Erythroblast (primary cell): ENCODE measurements at regions not wholly inside any gene's neighbourhood (a gene's known extent, or its start where the extent isn't known, plus 50 kb on each side); places are given as distances from the start of the nearest gene placed in this dataset.

Experiments used
- DNase-seq, 2 experiments: peaks; one replicate each; lab custom pipeline; 2025; lab: John Stamatoyannopoulos, UW
- GATA1 ChIP-seq: IDR thresholded peaks from 2 replicates; pipeline ENCODE4 v1.6.1; 2011; ENCODE audit warnings: low read depth, mild to moderate bottlenecking, control low read depth, low read length, moderate library complexity
- POLR2A ChIP-seq: IDR thresholded peaks from 2 replicates; pipeline ENCODE4 v1.6.1; 2011; ENCODE audit warnings: mild to moderate bottlenecking, low read length

DNA sequence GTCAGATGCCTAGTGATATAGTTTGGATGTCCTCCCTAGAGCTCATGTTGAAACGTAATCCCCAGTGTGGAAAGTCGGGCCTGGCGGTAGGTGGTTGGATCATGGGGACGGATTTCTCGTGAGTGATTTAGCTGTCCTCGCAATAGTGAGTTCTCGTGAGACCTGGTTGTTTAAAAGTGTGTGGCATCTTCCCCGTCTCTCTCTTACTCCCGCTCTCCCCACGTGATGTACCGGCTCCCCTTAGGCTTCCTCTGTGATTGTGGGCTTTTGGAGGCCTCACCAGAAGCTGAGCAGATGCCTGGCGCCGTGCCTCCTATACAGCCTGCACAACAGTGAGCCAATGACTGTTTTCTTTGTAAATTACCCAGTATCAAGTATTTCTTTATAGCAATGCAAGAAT lies 264.5 kb downstream of the TTLL7 start:
- no peak for DNase-seq
- TF ChIP-seq GATA1 = no peak
- no peak for TF ChIP-seq POLR2A

DNA sequence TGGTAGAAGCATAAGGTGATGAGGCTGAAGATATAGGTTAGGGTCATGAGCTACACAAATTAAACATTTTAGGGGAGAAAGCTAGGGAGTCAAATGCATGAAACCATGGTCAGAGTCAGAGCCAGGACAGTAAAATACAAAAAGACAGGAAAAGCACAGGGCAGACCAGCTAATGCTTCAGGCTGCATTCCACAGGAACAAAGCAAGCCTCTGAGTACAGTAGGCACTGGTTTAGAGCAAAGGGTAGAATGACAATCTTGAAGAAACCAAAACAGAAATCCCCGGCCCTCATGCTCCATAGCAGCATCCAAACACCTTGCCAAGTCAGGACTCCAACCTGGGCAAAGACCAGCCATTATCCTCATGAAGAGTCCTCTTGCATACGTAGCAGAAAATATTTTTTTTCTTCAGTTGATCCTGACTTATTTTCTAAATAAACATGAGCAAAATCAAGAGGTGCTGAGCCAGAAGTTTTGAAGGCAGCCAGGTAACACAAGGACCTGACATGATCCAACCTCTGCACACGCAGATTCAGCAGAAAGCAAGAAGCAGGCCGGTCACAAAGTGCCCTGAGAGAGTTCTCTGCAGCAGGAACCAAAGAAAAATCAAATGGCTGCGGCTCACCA lies 273.1 kb downstream of the TTLL7 start:
- TF ChIP-seq GATA1 (no peak), POLR2A (no peak)
- no peak for DNase-seq

DNA sequence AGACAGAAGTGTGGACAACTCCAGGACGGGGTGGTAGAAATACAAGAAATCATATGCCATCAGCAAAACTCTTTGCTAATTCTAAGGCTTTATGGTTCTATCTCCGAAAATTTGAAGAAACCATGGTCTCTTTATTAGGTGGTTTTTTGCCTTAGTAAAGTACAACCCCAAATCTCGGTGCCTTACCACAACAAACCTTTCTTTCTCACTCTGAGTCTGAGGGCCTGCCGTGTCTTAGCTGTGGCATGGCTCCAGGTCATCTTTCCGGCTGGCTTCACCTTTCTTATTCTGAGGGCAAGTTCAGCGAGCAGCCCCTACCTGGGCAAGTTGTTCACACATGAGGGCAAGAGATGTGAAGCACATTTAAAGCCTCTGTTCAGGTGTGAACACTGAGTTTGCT lies 280.6 kb downstream of the TTLL7 start:
- TF ChIP-seq GATA1 = no peak
- no peak for TF ChIP-seq POLR2A
- DNase-seq = no peak

DNA sequence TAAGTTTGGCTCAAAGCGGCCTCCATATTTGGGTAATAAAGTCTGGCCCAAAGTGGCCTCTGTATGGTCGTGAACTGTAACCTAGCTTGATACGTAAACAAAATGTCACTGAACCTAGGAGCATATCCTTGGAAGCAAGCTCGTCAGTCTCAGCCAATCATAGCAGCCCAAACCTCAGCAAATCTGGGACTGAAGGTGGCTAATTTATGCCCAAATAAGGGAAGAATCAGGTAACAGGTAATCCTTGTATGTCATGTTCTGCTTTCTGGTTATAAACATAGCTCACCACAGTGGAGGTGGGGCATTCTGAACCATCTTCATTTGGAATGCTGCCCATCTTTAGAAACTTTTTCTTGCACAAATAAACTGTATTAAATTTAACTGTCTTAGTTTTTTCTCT lies 281.1 kb downstream of the TTLL7 start:
- TF ChIP-seq POLR2A (no peak), GATA1 (no peak)
- DNase-seq = no peak

DNA sequence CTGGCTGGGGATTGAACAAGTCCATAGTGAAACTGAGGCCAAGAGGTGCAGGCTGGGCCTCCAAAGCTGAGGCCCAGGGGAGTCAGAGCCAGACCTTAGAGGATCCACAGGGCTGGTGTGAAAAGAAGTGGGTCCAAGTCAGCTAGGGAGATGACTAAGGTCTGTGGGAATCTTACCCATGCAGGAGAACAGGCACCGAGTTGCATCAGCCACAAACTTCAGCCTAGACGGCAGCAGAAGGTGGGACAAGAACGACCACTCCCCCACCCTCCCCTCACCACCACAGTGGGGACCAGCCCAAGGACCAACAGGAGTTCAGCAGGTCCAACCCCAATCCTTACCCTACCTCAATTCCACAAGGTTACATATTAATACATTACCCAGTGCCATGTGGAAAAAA lies 282.3 kb downstream of the TTLL7 start:
- TF ChIP-seq GATA1 (no peak), POLR2A (no peak)
- no peak for DNase-seq

DNA sequence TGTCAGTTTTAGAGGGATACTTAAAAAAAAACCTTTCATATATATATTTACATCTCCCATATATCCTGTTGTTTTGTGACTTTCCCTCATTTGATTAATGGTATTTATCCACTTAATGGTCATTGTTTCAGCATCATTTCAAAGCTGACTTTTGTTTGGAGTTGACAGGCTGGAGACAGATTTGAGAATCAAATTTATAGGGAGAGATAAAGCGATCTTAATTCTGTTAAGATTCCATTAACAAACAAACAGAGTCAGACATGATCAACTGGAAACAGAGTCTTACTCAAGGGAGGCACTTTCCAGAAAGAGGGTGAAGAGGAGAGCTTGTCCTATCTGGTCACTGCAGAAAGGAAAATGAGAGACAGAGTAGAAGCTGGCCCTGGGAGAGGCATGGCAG lies 283.4 kb downstream of the TTLL7 start:
- no peak for DNase-seq
- TF ChIP-seq POLR2A (no peak), GATA1 (no peak)

DNA sequence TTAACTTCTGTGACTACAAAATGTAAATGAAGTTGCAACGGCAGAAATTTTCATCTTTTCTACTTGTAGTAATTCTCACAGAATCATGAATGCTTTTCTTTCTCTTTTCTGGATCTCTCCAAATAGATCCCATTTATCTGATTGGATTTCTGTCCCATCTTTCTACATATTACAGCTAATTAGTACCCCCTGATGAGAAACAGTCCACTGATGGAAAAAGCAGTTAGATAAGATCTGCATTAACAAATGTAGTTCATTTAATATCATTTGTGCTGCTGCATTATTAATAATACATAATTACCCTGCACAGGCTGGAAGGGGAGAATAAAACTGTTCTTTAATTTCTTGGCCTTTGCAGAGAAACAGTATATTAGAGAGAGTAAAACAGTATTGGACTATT lies 289.3 kb downstream of the TTLL7 start:
- no peak for DNase-seq
- TF ChIP-seq GATA1 (no peak), POLR2A (no peak)

DNA sequence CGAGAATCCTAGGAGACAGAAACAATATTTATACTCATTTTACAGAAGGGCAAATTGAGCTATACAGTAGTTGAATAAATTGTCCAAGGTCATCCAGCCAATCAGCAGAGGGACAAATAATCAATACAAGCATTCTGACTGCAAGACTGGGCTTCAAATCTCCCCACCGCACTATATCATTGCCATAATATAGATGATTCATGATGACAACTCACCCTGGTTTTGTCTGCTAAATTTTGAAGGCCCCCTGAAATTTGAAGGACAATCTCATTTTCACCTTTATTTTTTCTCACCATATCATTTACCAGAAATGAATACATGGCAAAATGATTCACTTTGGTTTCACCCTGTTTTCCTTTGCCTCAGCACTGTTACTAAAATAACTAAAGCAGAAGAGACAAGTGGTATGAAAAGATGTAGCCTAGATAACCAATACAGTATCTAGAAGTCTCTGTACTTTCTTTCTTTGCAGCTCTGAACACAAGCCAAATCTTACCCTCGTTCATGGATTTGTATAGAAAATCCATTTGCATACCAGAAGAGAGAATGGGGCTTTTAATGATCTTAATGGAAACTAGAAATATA lies 292.5 kb downstream of the TTLL7 start:
- TF ChIP-seq GATA1 (no peak), POLR2A (no peak)
- no peak for DNase-seq

DNA sequence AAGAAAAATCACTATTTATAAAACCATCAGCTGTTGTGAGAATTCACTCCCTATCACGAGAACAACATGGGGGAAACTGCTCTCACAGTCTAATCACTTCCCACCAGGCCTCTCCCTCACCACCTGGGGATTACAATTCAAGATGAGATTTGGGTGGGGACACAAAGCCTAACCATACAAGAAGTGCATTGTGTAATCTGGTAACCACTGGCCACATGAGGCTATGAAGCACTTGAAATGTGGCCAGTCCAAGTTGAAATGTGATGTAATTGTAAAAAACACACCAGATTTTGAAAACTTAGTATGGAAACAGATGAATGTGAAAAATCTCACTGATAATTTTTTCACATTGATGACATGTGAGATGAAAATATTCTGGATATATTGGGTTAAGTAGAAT lies 293.8 kb downstream of the TTLL7 start:
- DNase-seq = no peak
- TF ChIP-seq POLR2A = no peak
- TF ChIP-seq GATA1 = no peak

DNA sequence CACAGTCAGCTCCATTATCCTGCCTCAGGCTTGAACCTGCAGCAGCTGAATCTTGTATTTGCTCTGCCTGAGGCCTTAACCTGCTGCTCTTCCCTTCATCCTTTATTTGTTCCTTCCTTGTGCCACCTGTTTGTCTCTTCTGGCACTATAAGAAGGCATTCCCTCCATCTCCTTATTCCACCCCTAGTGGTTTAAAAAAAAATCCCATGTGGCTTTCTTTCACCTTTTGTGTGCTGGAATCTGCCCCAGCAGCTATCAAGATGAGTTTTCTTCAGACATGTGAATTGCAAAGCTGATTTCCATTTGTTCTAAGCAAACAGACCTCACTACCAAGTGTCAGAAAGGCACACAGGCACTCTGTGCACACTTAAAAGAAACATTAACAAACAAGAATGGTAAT lies 294.6 kb downstream of the TTLL7 start:
- no peak for DNase-seq
- TF ChIP-seq POLR2A = no peak
- TF ChIP-seq GATA1 = no peak

DNA sequence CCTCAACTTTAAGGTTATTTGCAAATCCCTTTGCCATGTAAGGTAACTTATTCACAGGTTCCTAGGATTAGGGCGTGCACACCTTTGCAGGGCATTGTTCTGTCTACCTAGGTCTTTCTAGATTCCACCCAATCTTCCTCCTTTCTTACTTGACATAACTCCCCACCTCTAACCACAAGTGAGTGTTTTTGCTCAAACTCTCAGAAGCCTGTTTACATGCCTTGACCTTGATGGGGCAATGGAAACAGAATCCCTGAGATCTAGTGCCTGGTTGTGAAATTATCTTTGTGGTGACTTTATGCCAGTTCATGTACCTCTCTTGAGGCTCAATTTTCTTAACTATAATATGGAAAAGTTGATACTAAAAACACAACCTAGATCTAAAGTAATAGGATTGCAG lies 296.6 kb downstream of the TTLL7 start:
- no peak for TF ChIP-seq POLR2A
- TF ChIP-seq GATA1 = no peak
- DNase-seq = no peak

DNA sequence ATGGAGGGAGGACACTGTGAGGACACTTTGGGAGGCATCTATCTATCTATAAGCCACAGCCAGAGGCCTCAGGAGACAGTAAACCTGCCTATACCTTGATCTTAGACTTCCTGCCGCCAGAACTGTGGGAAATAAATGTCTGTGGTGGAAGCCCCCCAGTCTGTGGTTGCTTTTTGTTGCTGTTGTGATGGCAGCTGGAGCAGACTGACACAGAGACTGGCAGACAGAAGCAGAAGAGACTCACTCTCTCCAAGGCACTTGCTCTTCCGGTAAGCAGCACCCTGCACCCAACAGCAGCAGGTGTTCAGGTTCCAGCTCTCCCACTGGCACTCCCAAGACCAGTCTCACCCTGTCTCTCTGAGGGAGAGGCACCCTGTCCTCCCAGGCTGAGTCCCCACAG lies 297.6 kb downstream of the TTLL7 start:
- DNase-seq = no peak
- TF ChIP-seq POLR2A = no peak
- TF ChIP-seq GATA1 = no peak

DNA sequence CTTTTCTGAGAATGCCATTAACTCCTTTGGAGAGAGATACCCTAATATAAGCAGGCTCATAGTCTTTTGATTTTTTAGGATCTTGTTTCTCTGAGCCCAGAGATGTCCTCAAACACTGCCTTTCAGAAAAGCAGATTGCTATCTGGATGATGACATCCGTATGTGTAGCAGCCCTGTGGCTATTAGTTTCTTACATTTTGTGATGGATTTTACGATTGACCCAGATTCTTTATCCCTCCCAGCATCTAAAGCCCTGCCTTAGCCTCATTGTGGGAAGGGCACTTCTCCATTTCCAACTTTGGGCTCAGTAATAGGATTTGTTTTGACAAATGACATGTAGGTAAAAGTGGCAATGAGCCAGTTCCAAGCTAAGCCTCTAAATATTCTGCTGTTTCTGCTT lies 300.3 kb downstream of the TTLL7 start:
- no peak for TF ChIP-seq POLR2A
- no peak for TF ChIP-seq GATA1
- DNase-seq = no peak

DNA sequence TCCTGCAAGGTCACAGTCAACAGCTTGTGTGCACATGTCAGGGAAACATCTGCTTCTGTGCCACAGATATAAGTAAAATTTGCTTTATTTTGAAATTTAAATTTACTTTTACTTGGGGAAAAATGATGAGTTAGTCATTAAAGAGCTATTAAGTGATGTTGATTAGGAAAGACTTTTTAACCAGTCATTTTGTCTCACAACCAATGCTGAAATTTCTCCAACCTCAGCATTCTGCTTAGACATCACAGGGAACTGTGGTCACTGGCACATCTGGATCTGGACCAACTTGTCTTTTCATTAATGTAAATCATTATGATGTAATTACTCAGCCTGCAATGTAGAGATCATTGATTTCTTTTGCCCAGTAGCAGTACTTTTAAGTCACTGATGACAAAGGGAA lies 301.0 kb downstream of the TTLL7 start:
- DNase-seq = no peak
- TF ChIP-seq GATA1 (no peak), POLR2A (no peak)

DNA sequence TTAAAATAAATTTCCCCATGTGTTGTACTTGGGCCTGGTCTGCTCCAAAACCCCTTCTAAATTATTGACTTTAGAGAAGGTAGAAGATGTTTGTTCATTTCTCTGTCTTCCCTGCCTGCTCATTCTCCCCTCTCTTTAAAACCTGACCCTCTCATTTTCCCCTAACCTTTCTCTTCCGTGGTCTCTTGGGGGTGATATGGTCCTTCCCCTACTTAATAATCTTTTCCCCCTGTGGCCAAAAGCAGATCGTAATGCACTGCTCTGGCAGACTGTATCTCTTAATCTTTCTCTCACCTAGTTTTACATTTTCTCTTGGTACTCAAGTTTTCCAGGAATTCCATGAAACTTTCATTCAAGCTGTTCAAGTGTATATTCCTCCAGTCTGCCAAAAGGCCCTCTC lies 301.7 kb downstream of the TTLL7 start:
- no peak for DNase-seq
- TF ChIP-seq POLR2A (no peak), GATA1 (no peak)

DNA sequence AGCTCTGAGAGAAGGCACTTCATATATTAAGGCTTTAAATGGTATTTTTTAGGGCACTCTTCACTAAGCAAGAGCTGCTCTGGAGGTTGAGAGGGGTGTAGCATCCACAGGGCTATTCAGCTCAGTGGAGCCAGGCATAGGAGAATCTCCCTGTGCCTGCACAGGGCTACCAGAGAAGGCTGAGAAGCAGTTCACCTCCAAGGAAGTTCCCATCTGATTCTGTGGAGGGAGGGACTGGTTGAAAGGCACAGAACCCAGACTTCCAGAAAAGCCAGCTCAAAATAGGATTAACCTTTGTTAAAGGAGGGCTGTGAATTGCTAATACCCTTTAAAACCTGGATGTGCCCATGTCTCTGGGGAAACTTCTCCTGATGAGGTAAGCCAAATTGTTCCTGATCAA lies 304.5 kb downstream of the TTLL7 start:
- TF ChIP-seq POLR2A = no peak
- no peak for TF ChIP-seq GATA1

More for the DNA sequence above, 304.5 kb downstream of the TTLL7 start:
- DNase-seq = no peak
